ENCODE measurements at regions not wholly inside any gene's neighbourhood (a gene's known extent, or its start where the extent isn't known, plus 50 kb on each side); places are given as distances from the start of the nearest gene placed in this dataset.

GRCh38 chr2:18912225-18912888 is 323.0 kb upstream of the NT5C1B start:
- CTCF ChIA-PET: no interaction called here
- Histone ChIP-seq H4K20me1 (ENCODE audit: insufficient read depth, low read length) (no peaks in the 10 kb centered on the region), H2BK20ac (ENCODE audit: low read depth, low read length) (peak overlapping the region; percentile 93; the same call in 1 of the 2 replicates), H3K23ac (ENCODE audit: low read depth, low read length) (no peak overlapping the region; the same call in 1 of the 2 replicates), H3K9me3 (ENCODE audit: control insufficient read depth, insufficient read depth, low read length) (no peaks in the 10 kb centered on the region), H3K27ac (ENCODE audit: insufficient read depth, low read length) (no peak overlapping the region), H3K56ac (ENCODE audit: extremely low read depth, insufficient read depth, low read length) (no peak overlapping the region), H2BK120ac (ENCODE audit: low read depth, low read length) (peak overlapping the region; percentile 96), H3K79me1 (ENCODE audit: low read depth in 1 of 2, low read length in 2 of 2) (peaks cover 0 to 5% of the 10 kb centered on the region in 2 experiments; a peak in 1 of 4 replicates), H3K9me1 (ENCODE audit: insufficient read depth, low read length) (peaks cover 17% of the 10 kb centered on the region), H2AFZ (replicated peaks; ENCODE audit: low read length, poor library complexity) (no peak overlapping the region), H3K4me2 (ENCODE audit: low read depth, low read length) (no peak overlapping the region), H3K4ac (ENCODE audit: low read depth, low read length) (peak overlapping the region; percentile 97), H3K27me3 (ENCODE audit: control insufficient read depth, insufficient read depth, low read length) (no peaks in the 10 kb centered on the region), H3K36me3 (ENCODE audit: control insufficient read depth, insufficient read depth, low read length) (no peaks in the 10 kb centered on the region), H3K14ac (replicated peaks; ENCODE audit: low read depth, low read length) (peak overlapping the region; percentile 96), H4K5ac (ENCODE audit: low read depth, low read length) (no peak overlapping the region), H3K4me3 (ENCODE audit: insufficient read depth, low read depth, low read length) (no peak overlapping the region), H2AK5ac (ENCODE audit: low read depth, low read length) (peak overlapping the region; percentile 98), H2BK5ac (ENCODE audit: low read depth, low read length, poor library complexity, severe bottlenecking) (peak overlapping the region; percentile 98), H3K4me1 (ENCODE audit: control insufficient read depth, insufficient read depth, low read length) (peaks cover 9% of the 10 kb centered on the region), H2AK9ac (replicated peaks; ENCODE audit: low read depth, low read length, poor library complexity) (peak overlapping the region; percentile 33), H3K18ac (ENCODE audit: low read depth, low read length) (peak overlapping the region; percentile 30; the same call in 1 of the 2 replicates), H3K9ac (ENCODE audit: low read depth, low read length) (no peak overlapping the region), H2BK15ac (ENCODE audit: low read depth, low read length) (peak overlapping the region; percentile 99; the same call in 2 of the 3 replicates), H4K91ac (ENCODE audit: insufficient read depth, low read depth, low read length) (peak overlapping the region; percentile 90; the same call in 1 of the 2 replicates), H4K8ac (ENCODE audit: low read depth in 2 of 2, low read length in 2 of 2) (peak overlapping the region; percentile 78 to 91; a peak in 2 of 4 replicates)
- TF ChIP-seq CEBPB (IDR thresholded peaks at IDR 0.05; ENCODE audit: low read depth, low read length) (no peak), CTCF (conservative IDR thresholded peaks at IDR 0.05; ENCODE audit: low read depth, low read length) (no peak), SMC3 (IDR thresholded peaks at IDR 0.05; ENCODE audit: low read depth, low read length) (no peak)
- intact Hi-C loops (cut with micrococcal nuclease): no loop called here
- dilution Hi-C loops (cut with HindIII; ENCODE audit: low sequenced_read_pairs, unreplicated experiment): no loop called here
- POLR2A ChIA-PET (ENCODE audit: unreplicated experiment): no interaction called here
- WGBS, 2 experiments (ENCODE audit: extremely low coverage in 2 of 2, insufficient read length in 1 of 2): no CpG with 5 or more reads among the region's 8 CpGs
- DNase-seq (no peak), ATAC-seq (ENCODE audit: low read depth) (no peak)
- no TSS peak for BruUV-seq (replicated peaks)
- in situ Hi-C loops (cut with MboI; ENCODE audit: low sequenced_read_pairs): no loop called here

Data from IMR-90 (cell line).